Glutamatergic neuron (in vitro differentiated cells): ENCODE measurements at regions not wholly inside any gene's neighbourhood (a gene's known extent, or its start where the extent isn't known, plus 50 kb on each side); places are given as distances from the start of the nearest gene placed in this dataset.
"Not testable (repeated sequence)": the region's sequence is repeated elsewhere in the genome, so short reads cannot be mapped to it uniquely, and the experiment has no call there.

Source experiments
- DNase-seq: peaks from one replicate; pipeline ENCODE4 v3.0.0; 2022
- H3K27ac Mint-ChIP-seq: one replicate; pipeline ENCODE4 v1.8.0; 2020; ENCODE audit warnings: mild to moderate bottlenecking, mixed read lengths, inconsistent platforms; ENCODE audit not compliant: unreplicated experiment
- H3K27me3 Mint-ChIP-seq: one replicate; pipeline ENCODE4 v1.8.0; 2020; ENCODE audit warnings: mild to moderate bottlenecking, moderate library complexity, mixed read lengths, inconsistent platforms; ENCODE audit not compliant: unreplicated experiment
- H3K36me3 Mint-ChIP-seq: one replicate; pipeline ENCODE4 v1.8.0; 2020; ENCODE audit warnings: mild to moderate bottlenecking, mixed read lengths, inconsistent platforms; ENCODE audit not compliant: unreplicated experiment
- H3K4me1 Mint-ChIP-seq: one replicate; pipeline ENCODE4 v1.8.0; 2020; ENCODE audit warnings: mild to moderate bottlenecking, low read depth, mixed read lengths, inconsistent platforms; ENCODE audit not compliant: unreplicated experiment
- H3K4me3 Mint-ChIP-seq: one replicate; pipeline ENCODE4 v1.8.0; 2020; ENCODE audit warnings: mild to moderate bottlenecking, mixed read lengths, inconsistent platforms; ENCODE audit not compliant: unreplicated experiment
- H3K9me3 Mint-ChIP-seq: one replicate; pipeline ENCODE4 v1.8.0; 2020; ENCODE audit warnings: mild to moderate bottlenecking, moderate library complexity, mixed read lengths, inconsistent platforms; ENCODE audit not compliant: unreplicated experiment
- TF ChIP-seq, protein P1 (sequence below): fragments of 200-600 bp; sonication (generic); IDR thresholded peaks from one replicate; pipeline ENCODE4 v1.5.0; 2021; ENCODE audit not compliant: partially characterized antibody, unreplicated experiment

GRCh38 chr7:53121374-53121773 is 85.9 kb downstream of the POM121L12 start:
- H3K4me3 Mint-ChIP-seq = no peak overlapping the region
- no peak for DNase-seq
- no peaks in the 10 kb centered on the region for H3K9me3 Mint-ChIP-seq
- H3K27ac Mint-ChIP-seq = no peak overlapping the region
- TF ChIP-seq, protein P1, sequence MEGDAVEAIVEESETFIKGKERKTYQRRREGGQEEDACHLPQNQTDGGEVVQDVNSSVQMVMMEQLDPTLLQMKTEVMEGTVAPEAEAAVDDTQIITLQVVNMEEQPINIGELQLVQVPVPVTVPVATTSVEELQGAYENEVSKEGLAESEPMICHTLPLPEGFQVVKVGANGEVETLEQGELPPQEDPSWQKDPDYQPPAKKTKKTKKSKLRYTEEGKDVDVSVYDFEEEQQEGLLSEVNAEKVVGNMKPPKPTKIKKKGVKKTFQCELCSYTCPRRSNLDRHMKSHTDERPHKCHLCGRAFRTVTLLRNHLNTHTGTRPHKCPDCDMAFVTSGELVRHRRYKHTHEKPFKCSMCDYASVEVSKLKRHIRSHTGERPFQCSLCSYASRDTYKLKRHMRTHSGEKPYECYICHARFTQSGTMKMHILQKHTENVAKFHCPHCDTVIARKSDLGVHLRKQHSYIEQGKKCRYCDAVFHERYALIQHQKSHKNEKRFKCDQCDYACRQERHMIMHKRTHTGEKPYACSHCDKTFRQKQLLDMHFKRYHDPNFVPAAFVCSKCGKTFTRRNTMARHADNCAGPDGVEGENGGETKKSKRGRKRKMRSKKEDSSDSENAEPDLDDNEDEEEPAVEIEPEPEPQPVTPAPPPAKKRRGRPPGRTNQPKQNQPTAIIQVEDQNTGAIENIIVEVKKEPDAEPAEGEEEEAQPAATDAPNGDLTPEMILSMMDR = no peak
- no peaks in the 10 kb centered on the region for H3K4me1 Mint-ChIP-seq
- H3K36me3 Mint-ChIP-seq = peaks cover 8% of the 10 kb centered on the region
- peaks cover 2% of the 10 kb centered on the region for H3K27me3 Mint-ChIP-seq

GRCh38 chr7:53131697-53132096 is 96.3 kb downstream of the POM121L12 start:
- Mint-ChIP-seq H3K9me3 (no peaks in the 10 kb centered on the region), H3K4me1 (no peaks in the 10 kb centered on the region), H3K27me3 (no peaks in the 10 kb centered on the region), H3K36me3 (no peaks in the 10 kb centered on the region), H3K27ac (no peak overlapping the region), H3K4me3 (no peak overlapping the region)
- TF ChIP-seq, protein P1 = no peak
- no peak for DNase-seq

GRCh38 chr7:53151496-53151895 is 116.1 kb downstream of the POM121L12 start:
- no peaks in the 10 kb centered on the region for H3K4me1 Mint-ChIP-seq
- H3K27me3 Mint-ChIP-seq = peaks cover 1% of the 10 kb centered on the region
- TF ChIP-seq, protein P1 = no peak
- no peak for DNase-seq
- H3K9me3 Mint-ChIP-seq = no peaks in the 10 kb centered on the region
- H3K4me3 Mint-ChIP-seq = no peak overlapping the region
- no peak overlapping the region for H3K27ac Mint-ChIP-seq
- H3K36me3 Mint-ChIP-seq = no peaks in the 10 kb centered on the region

DNA sequence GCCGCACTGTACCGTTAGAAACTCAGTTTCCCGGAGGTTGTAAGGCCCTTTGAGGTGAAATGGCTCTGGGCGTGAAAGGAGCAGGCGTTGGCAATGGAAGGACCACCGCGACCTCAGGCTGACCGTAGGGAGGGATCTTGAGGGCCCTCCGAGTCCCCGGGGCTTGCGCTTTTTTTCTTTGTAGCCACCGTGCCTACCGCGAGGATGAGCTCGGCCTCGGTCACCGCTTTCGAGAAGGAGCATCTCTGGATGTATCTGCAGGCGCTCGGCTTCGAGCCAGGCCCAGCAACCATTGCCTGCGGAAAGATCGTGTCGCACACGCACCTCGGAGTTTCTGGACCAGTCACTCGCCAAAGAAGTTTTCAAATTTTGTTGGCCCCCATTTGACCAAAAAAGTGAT is 151.8 kb downstream of the POM121L12 start:
- not testable (repeated sequence) for H3K27me3 Mint-ChIP-seq, DNase-seq, H3K4me3 Mint-ChIP-seq, H3K4me1 Mint-ChIP-seq, H3K27ac Mint-ChIP-seq, H3K9me3 Mint-ChIP-seq, H3K36me3 Mint-ChIP-seq

DNA sequence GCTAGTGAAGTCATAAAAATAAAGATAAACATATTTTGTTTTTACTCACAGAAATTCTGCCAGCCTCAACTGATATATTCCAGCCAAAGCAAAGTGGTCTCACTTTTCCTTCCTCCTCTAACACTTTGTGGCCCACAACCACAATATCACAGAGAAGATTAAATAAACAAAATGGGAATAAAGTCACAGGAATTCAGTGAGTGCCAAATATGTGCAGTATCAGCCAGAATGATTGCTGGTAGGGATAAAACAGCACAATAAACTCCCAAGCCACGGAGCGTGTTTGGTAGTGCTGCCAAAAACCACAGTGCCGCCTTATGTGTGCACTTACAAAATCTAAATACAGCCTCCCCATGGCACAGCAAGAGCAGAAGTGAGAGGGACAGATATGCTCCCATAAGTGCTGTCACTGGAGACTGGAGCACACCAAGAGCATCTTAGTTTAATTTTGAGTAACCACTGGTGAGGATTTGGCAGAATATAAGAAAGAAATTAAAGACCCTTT is 155.8 kb downstream of the POM121L12 start:
- H3K27me3 Mint-ChIP-seq = no peaks in the 10 kb centered on the region
- no peaks in the 10 kb centered on the region for H3K4me1 Mint-ChIP-seq
- no peaks in the 10 kb centered on the region for H3K9me3 Mint-ChIP-seq
- no peaks in the 10 kb centered on the region for H3K36me3 Mint-ChIP-seq
- H3K4me3 Mint-ChIP-seq = no peak overlapping the region
- no peak overlapping the region for H3K27ac Mint-ChIP-seq
- DNase-seq = no peak
- TF ChIP-seq, protein P1 = no peak
